Aorta (tissue), 5 donors: ENCODE measurements at regions not wholly inside any gene's neighbourhood (a gene's known extent, or its start where the extent isn't known, plus 50 kb on each side); places are given as distances from the start of the nearest gene placed in this dataset.
A peak's percentile ranks its signal among the peaks of the same experiment; 100 is the strongest.

ENCODE experiments used
- ATAC-seq: fragments of 200-7000 bp; cut with Tn5 transposase; one replicate; pipeline ENCODE4 v1.9.1; 2022; ENCODE audit warnings: moderate library complexity; ENCODE audit not compliant: low FRiP score
- DNase-seq, 2 donors: peaks; one replicate each; pipeline ENCODE4 v3.0.0-alpha.2; 2020
- H3K27ac ChIP-seq, 2 donors: one replicate each; pipeline ENCODE4 v1.5.1; 2013; ENCODE audit warnings: low read length in 2 of 2, mild to moderate bottlenecking in 2 of 2, moderate library complexity in 2 of 2, control low read depth in 1 of 2, inconsistent platforms in 1 of 2, low read depth in 1 of 2
- H3K27me3 ChIP-seq, 2 donors: one replicate each; pipeline ENCODE4 v1.6.1; 2013; ENCODE audit warnings: control low read depth in 1 of 2, low read length in 1 of 2, mild to moderate bottlenecking in 1 of 2, moderate library complexity in 1 of 2; ENCODE audit not compliant: insufficient read depth in 2 of 2, control insufficient read depth in 1 of 2
- H3K36me3 ChIP-seq, 2 donors: one replicate each; pipeline ENCODE4 v1.6.1; 2013; ENCODE audit warnings: control low read depth in 1 of 2, low read length in 1 of 2, mild to moderate bottlenecking in 1 of 2; ENCODE audit not compliant: insufficient read depth in 2 of 2, control insufficient read depth in 1 of 2
- H3K4me1 ChIP-seq, 2 donors: one replicate each; pipeline ENCODE4 v1.6.1; 2013; ENCODE audit warnings: low read length in 2 of 2, control low read depth in 1 of 2, mild to moderate bottlenecking in 1 of 2, moderate library complexity in 1 of 2; ENCODE audit not compliant: insufficient read depth in 2 of 2, control insufficient read depth in 1 of 2
- H3K4me3 ChIP-seq, 2 donors: one replicate each; pipeline ENCODE4 v1.5.1; 2013; ENCODE audit warnings: low read length in 2 of 2, control low read depth in 1 of 2, mild to moderate bottlenecking in 1 of 2
- H3K9me3 ChIP-seq: one replicate; pipeline ENCODE4 v1.6.1; 2013; ENCODE audit warnings: mild to moderate bottlenecking, low read length; ENCODE audit not compliant: control insufficient read depth
- WGBS, 2 donors: extraction: QIAGEN DNeasy Blood & Tissue Kit; methylation state at CpG; one replicate each; pipeline ENCODE4 v1.1.7; 2013; 5-methylcytosine and 5-hydroxymethylcytosine counted together
- intact Hi-C, 2 donors: fragments of 100-400 bp; cut with DNase I; formaldehyde crosslinking; loops; one replicate each; pipeline versions ENCODE4 v1.14.2 to v1.15.0; 2022
- donor health status: healthy with polysubstance abuse.
- donor health status: Bipolar disorder and iron deficiency.
- donor health status: DM: no; HTN: no; CAD: no.
- donor health status: DM: no; HTN: no; CAD: no.
- donor health status: DM: yes; HTN: yes; CAD: no.

GRCh38 chr1:68378296-68379084, 71.3 kb downstream of the RPE65 start:
- no peak for DNase-seq
- H3K4me1 ChIP-seq, result peaks cover 0 to 5% of the 10 kb centered on the region in 2 donors
- intact Hi-C loops, result no loop called here
- H3K27ac ChIP-seq, result peak overlapping the region in 1 of 2 donors; percentile 43
- no peaks in the 10 kb centered on the region for H3K27me3 ChIP-seq
- WGBS, 2 donors, result 80% methylated on average over 2 of the region's 2 CpGs
- no peaks in the 10 kb centered on the region for H3K36me3 ChIP-seq
- no peak overlapping the region for H3K4me3 ChIP-seq
- ATAC-seq, result no peak
- H3K9me3 ChIP-seq, result no peaks in the 10 kb centered on the region

- ATAC-seq (no peak), DNase-seq (no peak)
- no peak overlapping the region for H3K27ac ChIP-seq
- no peaks in the 10 kb centered on the region for H3K36me3 ChIP-seq
- intact Hi-C loops, result no loop called here
- no peaks in the 10 kb centered on the region for H3K27me3 ChIP-seq
- WGBS, 2 donors, result 88 to 90% methylated on average over 3 of the region's 3 CpGs
- no peak overlapping the region for H3K4me3 ChIP-seq
- peaks cover 0 to 5% of the 10 kb centered on the region in 2 donors for H3K4me1 ChIP-seq
- H3K9me3 ChIP-seq, result no peaks in the 10 kb centered on the region
Observed at GRCh38 chr1:68377098-68377497, 72.7 kb downstream of the RPE65 start.

GRCh38 chr1:68376441-68376840, 73.3 kb downstream of the RPE65 start:
- Histone ChIP-seq H3K9me3 (no peaks in the 10 kb centered on the region), H3K36me3 (no peaks in the 10 kb centered on the region), H3K4me3 (no peak overlapping the region), H3K4me1 (peaks cover 0 to 5% of the 10 kb centered on the region in 2 donors), H3K27me3 (no peaks in the 10 kb centered on the region), H3K27ac (no peak overlapping the region)
- intact Hi-C loops, result no loop called here
- ATAC-seq, result no peak
- no peak for DNase-seq

GRCh38 chr1:68375919-68376318, 73.8 kb downstream of the RPE65 start:
- Histone ChIP-seq H3K4me1 (peaks cover 0 to 5% of the 10 kb centered on the region in 2 donors), H3K27me3 (no peaks in the 10 kb centered on the region), H3K27ac (no peak overlapping the region), H3K9me3 (no peaks in the 10 kb centered on the region), H3K36me3 (no peaks in the 10 kb centered on the region), H3K4me3 (no peak overlapping the region)
- no peak for ATAC-seq
- intact Hi-C loops, result no loop called here
- DNase-seq, result no peak
- WGBS, 2 donors, result 0 to 7% methylated on average over 1 of the region's 1 CpG

- Histone ChIP-seq H3K27me3 (no peaks in the 10 kb centered on the region), H3K27ac (no peak overlapping the region), H3K36me3 (no peaks in the 10 kb centered on the region), H3K9me3 (no peaks in the 10 kb centered on the region), H3K4me1 (peaks cover 0 to 5% of the 10 kb centered on the region in 2 donors), H3K4me3 (no peak overlapping the region)
- no peak for DNase-seq
- WGBS, 2 donors, result 97 to 98% methylated on average over 17 to 18 of the region's 18 CpGs
- intact Hi-C loops, result no loop called here
- no peak for ATAC-seq
Observed at GRCh38 chr1:68373173-68373572, 76.6 kb downstream of the RPE65 start.

GRCh38 chr1:68372487-68372886, 77.3 kb downstream of the RPE65 start:
- Histone ChIP-seq H3K9me3 (no peaks in the 10 kb centered on the region), H3K4me1 (peaks cover 0 to 5% of the 10 kb centered on the region in 2 donors), H3K27me3 (no peaks in the 10 kb centered on the region), H3K27ac (no peak overlapping the region), H3K36me3 (no peaks in the 10 kb centered on the region), H3K4me3 (no peak overlapping the region)
- ATAC-seq (no peak), DNase-seq (no peak)
- intact Hi-C loops, result no loop called here
- WGBS, 2 donors, result 95 to 96% methylated on average over 6 of the region's 6 CpGs

GRCh38 chr1:68370101-68370915, 79.4 kb downstream of the RPE65 start:
- no peaks in the 10 kb centered on the region for H3K9me3 ChIP-seq
- no peak overlapping the region for H3K27ac ChIP-seq
- no peak overlapping the region for H3K4me3 ChIP-seq
- DNase-seq (no peak), ATAC-seq (no peak)
- intact Hi-C loops, result no loop called here
- H3K36me3 ChIP-seq, result no peaks in the 10 kb centered on the region
- 58 to 60% methylated on average over 1 of the region's 1 CpG for WGBS, 2 donors
- H3K4me1 ChIP-seq, result no peaks in the 10 kb centered on the region
- H3K27me3 ChIP-seq, result no peaks in the 10 kb centered on the region

- Histone ChIP-seq H3K4me1 (no peaks in the 10 kb centered on the region), H3K27ac (no peak overlapping the region), H3K27me3 (no peaks in the 10 kb centered on the region), H3K4me3 (no peak overlapping the region), H3K9me3 (no peaks in the 10 kb centered on the region), H3K36me3 (no peaks in the 10 kb centered on the region)
- ATAC-seq (no peak), DNase-seq (no peak)
- WGBS, 2 donors, result 93% methylated on average over 5 of the region's 5 CpGs
- intact Hi-C loops, result no loop called here
Observed at GRCh38 chr1:68366572-68366971, 83.2 kb downstream of the RPE65 start.
